ENCODE measurements at regions not wholly inside any gene's neighbourhood (a gene's known extent, or its start where the extent isn't known, plus 50 kb on each side); places are given as distances from the start of the nearest gene placed in this dataset.

- no peak for DNase-seq
Observed at GRCh38 chr3:182524711-182525401, 268.4 kb upstream of the ATP11B start.

GRCh38 chr3:182525766-182526374, 267.4 kb upstream of the ATP11B start:
- DNase-seq = no peak

- no peak for DNase-seq
Observed at GRCh38 chr3:182527745-182528144, 265.6 kb upstream of the ATP11B start.

- DNase-seq = no peak
Observed at GRCh38 chr3:182530316-182530715, 263.0 kb upstream of the ATP11B start.

- DNase-seq = no peak
Observed at GRCh38 chr3:182533394-182533793, 259.9 kb upstream of the ATP11B start.

DNA sequence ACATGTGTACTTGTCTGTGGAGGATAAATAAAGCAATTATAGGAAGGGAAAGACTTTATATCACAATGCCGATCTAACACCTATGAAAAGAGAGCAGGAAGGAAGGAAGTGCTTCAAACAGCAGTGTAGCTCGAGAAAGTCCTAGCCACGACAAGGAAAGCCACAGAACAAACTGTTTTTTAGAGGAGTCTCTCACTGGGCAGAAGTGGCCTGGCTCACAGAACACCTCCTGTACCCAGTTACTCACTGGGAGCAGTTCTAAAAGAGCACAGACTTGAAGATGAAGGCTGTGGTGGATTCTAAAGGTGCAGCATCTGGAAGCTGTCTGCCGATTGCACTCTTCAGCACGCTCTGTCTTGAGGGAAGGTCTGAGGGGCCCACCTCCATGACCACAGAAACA, 248.8 kb upstream of the ATP11B start:
- DNase-seq = no peak

GRCh38 chr3:182562274-182562673, 231.0 kb upstream of the ATP11B start:
- DNase-seq = no peak

DNA sequence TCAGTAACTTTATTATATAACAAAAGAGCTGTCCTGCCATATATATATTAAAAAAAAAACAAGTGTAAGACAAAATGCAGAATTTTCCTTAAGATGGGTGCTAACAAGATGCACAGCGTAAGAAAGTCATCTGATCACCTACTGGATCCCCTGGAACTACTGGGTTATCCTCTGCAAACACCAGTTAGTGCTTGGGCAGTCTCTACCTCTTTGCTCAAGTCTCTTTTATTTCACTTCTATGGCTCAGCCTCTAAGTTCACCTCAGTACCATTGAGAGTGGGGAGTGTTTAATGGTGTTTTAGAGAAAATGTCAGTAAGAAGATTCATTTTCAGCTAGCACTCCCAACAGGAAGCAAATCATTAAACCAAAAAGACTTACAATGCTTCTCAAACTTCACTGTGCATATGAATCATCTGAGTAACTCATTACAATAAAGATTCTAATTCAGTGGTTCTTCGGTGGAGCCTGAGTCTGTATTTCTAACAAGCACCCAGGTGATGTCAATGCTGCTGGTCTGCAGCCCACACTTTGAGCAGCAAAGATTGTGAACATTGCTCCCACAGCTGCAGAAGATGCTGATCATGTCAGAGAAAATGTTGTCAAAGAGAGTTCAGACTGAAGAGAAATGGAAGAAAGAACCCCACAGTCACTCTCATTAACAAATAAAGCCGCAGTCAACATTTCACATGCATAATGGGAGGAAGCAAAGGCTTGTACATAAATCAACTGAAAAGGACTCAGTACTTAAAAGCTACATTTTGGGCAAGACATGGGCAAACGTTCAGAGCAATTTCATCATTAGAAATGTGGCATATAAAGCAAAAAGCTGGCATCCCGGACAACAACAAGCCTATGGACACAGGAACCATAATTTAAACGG, 227.1 kb upstream of the ATP11B start:
- DNase-seq = no peak

DNA sequence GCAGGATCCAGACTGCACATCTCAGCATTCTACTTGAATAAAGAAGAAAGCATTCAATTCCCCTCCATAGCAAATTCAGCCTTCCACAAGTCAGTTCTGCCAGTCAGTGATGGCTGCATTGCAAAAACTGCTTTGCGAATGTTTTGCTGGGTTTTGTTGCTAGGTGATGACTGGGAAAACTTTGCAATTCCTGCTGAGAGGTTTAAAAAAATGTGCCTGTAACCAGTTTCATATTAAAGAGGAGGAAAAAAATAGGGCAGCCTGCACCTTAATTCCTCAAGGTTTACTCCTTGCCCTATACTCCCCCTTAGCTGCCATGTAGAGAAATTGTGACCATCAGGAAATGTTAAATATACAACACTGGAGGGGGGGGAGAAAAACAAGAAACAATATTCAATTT, 225.6 kb upstream of the ATP11B start:
- no peak for DNase-seq

DNA sequence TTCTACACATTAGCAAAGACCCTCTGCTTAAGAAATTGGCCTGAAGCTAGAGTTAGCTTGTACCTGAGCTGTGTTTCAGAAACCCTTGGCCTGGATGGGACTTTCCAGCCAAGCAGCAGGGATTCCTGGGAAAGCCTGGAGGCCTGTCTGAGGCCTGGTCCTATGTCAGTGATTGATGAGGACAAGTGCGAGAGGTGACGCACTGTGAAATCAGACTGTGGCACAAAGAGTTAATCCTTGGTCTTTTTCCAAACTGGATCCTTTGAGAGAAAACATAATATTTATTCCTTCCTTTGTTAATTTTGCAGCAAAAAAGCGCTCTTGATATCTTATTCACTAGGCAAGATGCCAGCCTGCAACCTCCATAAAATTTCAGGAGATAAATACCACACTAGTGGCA, 225.0 kb upstream of the ATP11B start:
- DNase-seq = no peak

DNA sequence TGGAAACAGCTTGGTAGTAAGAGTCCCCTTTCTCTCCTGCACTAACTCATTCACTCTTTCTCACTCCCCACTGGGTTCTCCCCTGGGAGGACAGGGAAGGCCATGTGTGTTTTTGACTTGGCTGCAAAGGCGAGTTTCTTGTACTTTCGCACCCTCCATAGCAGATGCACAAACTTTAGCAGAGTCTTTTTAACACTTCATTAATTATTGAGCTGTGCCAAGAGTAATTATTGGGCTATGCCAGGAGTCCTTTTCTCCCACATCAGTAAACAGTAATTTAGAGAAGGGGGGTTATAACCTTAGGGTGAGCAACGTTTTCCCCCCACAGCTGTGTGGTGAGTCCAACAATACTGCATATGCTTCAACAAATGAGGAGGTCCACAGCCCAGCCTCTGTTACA, 224.4 kb upstream of the ATP11B start:
- DNase-seq = no peak

DNA sequence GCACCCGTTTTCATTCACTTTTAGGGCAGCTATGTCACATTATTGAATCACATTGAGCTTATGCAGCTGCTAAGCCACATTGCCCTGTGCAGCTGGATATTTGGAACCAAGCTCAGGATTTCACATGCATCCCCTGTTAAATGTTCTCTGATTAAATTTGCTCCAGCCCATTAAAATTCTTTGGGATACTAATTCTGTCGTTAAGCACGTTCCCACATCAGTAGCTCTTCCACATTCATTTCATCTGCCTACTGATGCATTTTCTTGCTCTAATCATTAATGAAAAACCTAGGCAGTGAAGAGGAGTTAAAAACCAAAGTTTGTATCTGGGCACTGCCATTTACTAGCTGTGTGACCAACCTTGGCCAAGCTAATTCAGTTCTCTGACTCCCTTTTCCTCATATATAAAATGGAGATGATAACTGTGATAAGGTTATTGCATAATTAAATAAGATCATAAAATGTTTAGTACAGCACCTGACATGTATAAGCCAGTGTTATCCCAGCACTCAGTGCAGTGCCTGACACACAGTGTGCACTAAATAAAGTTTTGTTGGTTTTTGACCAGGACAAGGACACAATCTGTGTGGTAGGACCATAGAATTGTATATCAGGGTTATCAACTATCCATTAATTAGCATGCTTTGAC, 222.2 kb upstream of the ATP11B start:
- DNase-seq = no peak

- DNase-seq = no peak
Observed at GRCh38 chr3:182575941-182576340, 217.4 kb upstream of the ATP11B start.

- DNase-seq = no peak
Observed at GRCh38 chr3:182583545-182583944, 209.8 kb upstream of the ATP11B start.

GRCh38 chr3:182585532-182586150, 207.7 kb upstream of the ATP11B start:
- DNase-seq = no peak

- DNase-seq = no peak
Observed at GRCh38 chr3:182592747-182593146, 200.6 kb upstream of the ATP11B start.

DNA sequence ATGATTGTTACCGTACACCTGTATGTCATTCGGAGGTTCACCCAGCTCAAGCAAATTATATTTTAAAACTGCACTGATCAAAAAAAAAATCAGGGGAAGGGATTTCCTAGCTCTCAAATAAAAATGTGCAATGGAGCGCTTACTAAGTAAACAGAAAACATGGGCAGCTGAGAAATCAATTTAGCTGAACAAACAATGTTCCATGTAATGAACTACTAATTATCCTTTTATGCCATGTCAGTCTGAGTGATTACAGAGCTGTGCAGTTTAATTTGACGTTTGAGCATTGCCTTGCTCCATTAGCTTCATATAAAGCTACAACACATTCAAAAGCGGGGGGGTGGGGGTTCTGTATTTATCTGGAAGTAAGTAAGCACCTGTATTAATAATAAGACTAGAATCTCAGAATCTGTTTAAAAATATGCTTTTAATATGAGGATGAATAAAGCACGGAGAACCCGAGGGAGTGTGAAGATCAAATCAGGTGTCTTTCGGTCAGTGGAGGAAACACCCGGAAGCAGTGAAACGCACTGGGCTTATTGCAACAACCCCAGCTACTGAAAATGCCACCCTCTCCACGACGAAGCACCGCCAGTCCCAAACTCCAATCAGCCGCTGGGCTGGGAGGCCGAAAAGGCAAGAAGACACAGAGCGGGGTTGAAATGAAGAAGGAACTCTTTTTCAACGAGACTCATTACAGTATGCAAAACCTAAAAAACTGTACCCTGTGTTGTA, 196.5 kb upstream of the ATP11B start:
- no peak for DNase-seq

- DNase-seq = no peak
Observed at GRCh38 chr3:182597621-182598041, 195.7 kb upstream of the ATP11B start.

DNA sequence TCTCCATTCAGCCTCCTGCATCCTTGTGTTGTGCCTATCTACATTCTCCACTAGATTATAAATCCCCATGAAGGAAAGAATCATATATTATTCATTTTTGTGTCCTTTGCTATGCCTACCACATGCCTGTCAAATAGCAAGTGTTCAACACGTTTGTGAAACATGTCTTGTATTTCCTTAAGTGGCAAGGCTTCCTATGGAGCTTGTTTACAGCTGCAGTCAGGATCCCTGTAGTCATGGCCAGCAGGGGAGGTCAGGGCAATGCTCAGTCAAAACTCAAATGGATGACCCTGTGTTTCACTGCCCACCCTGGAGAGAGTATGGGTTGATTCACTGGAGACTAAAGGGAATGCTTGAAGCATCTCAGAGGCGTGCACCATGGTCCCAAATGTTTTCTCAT, 191.7 kb upstream of the ATP11B start:
- DNase-seq = no peak

- no peak for DNase-seq
Observed at GRCh38 chr3:182603501-182603900, 189.8 kb upstream of the ATP11B start.

- no peak for DNase-seq
Observed at GRCh38 chr3:182605882-182606611, 187.3 kb upstream of the ATP11B start.
